NCI-H1048 (cell line): ENCODE measurements at regions not wholly inside any gene's neighbourhood (a gene's known extent, or its start where the extent isn't known, plus 50 kb on each side); places are given as distances from the start of the nearest gene placed in this dataset.

Experiments
- DNase-seq: peaks from one replicate; lab custom pipeline; 2025; lab: John Stamatoyannopoulos, UW

GRCh38 chr3:80492162-80492561 is 724.4 kb upstream of the ROBO1 start:
- no peak for DNase-seq

- no peak for DNase-seq
Measured at GRCh38 chr3:80472961-80473360, 705.2 kb upstream of the ROBO1 start.

- DNase-seq, result no peak
Measured at GRCh38 chr3:80472459-80472858, 704.7 kb upstream of the ROBO1 start.

GRCh38 chr3:80470433-80470832 is 702.6 kb upstream of the ROBO1 start:
- DNase-seq, result no peak

- no peak for DNase-seq
Measured at GRCh38 chr3:80465746-80466145, 697.9 kb upstream of the ROBO1 start.

GRCh38 chr3:80451393-80451792 is 683.6 kb upstream of the ROBO1 start:
- DNase-seq, result no peak

GRCh38 chr3:80445641-80446040 is 677.8 kb upstream of the ROBO1 start:
- DNase-seq, result no peak

GRCh38 chr3:80445053-80445452 is 677.3 kb upstream of the ROBO1 start:
- DNase-seq, result no peak

GRCh38 chr3:80439490-80439889 is 671.7 kb upstream of the ROBO1 start:
- no peak for DNase-seq

- no peak for DNase-seq
Measured at GRCh38 chr3:80434366-80434765, 666.6 kb upstream of the ROBO1 start.

GRCh38 chr3:80424951-80425350 is 657.2 kb upstream of the ROBO1 start:
- DNase-seq, result no peak

GRCh38 chr3:80408030-80408721 is 640.4 kb upstream of the ROBO1 start:
- no peak for DNase-seq

- DNase-seq, result no peak
Measured at GRCh38 chr3:80405618-80406017, 637.8 kb upstream of the ROBO1 start.

- DNase-seq, result no peak
Measured at GRCh38 chr3:80395023-80395422, 627.2 kb upstream of the ROBO1 start.

- no peak for DNase-seq
Measured at GRCh38 chr3:80391573-80391972, 623.8 kb upstream of the ROBO1 start.

- DNase-seq, result no peak
Measured at GRCh38 chr3:80384811-80385210, 617.0 kb upstream of the ROBO1 start.

- no peak for DNase-seq
Measured at GRCh38 chr3:80374423-80374822, 606.6 kb upstream of the ROBO1 start.

GRCh38 chr3:80368616-80369015 is 600.8 kb upstream of the ROBO1 start:
- no peak for DNase-seq

- DNase-seq, result no peak
Measured at GRCh38 chr3:80366808-80367548, 599.2 kb upstream of the ROBO1 start.

GRCh38 chr3:80357761-80358160 is 590.0 kb upstream of the ROBO1 start:
- no peak for DNase-seq

GRCh38 chr3:80355144-80355543 is 587.3 kb upstream of the ROBO1 start:
- no peak for DNase-seq

- no peak for DNase-seq
Measured at GRCh38 chr3:80351201-80351600, 583.4 kb upstream of the ROBO1 start.

- no peak for DNase-seq
Measured at GRCh38 chr3:80350771-80351170, 583.0 kb upstream of the ROBO1 start.

GRCh38 chr3:80338366-80338765 is 570.6 kb upstream of the ROBO1 start:
- no peak for DNase-seq
